Endodermal cell (in vitro differentiated cells): ENCODE measurements at regions not wholly inside any gene's neighbourhood (a gene's known extent, or its start where the extent isn't known, plus 50 kb on each side); places are given as distances from the start of the nearest gene placed in this dataset.
"Not testable (repeated sequence)": the region's sequence is repeated elsewhere in the genome, so short reads cannot be mapped to it uniquely, and the experiment has no call there.

ENCODE experiments used
- DNase-seq: peaks from one replicate; pipeline ENCODE4 v3.0.0-alpha.2; 2017
- H3K27ac ChIP-seq: 2 replicates; pipeline ENCODE4 v1.5.1; 2013; ENCODE audit warnings: mild to moderate bottlenecking, low read depth, low read length, moderate library complexity
- H3K27me3 ChIP-seq: 2 replicates; pipeline ENCODE4 v1.6.1; 2013; ENCODE audit warnings: mild to moderate bottlenecking, low read length, moderate library complexity; ENCODE audit not compliant: insufficient read depth, control insufficient read depth, poor library complexity, severe bottlenecking
- H3K36me3 ChIP-seq: 2 replicates; pipeline ENCODE4 v1.7.0; 2013; ENCODE audit warnings: mild to moderate bottlenecking, low read length, moderate library complexity; ENCODE audit not compliant: control insufficient read depth, insufficient read depth
- H3K4me1 ChIP-seq: one replicate; pipeline ENCODE4 v1.7.0; 2013; ENCODE audit warnings: low read length; ENCODE audit not compliant: control insufficient read depth, insufficient read depth
- H3K4me3 ChIP-seq: 2 replicates; pipeline ENCODE4 v1.5.1; 2013; ENCODE audit warnings: mild to moderate bottlenecking, low read length, moderate library complexity
- H3K9ac ChIP-seq: 2 replicates; pipeline ENCODE4 v1.6.1; 2013; ENCODE audit warnings: mild to moderate bottlenecking, low read length, moderate library complexity; ENCODE audit not compliant: poor library complexity, severe bottlenecking; ENCODE audit errors: extremely low read depth
- H3K9me3 ChIP-seq: 2 replicates; pipeline ENCODE4 v1.6.1; 2013; ENCODE audit warnings: mild to moderate bottlenecking, low read length, moderate library complexity; ENCODE audit not compliant: control insufficient read depth
- H3K27ac Mint-ChIP-seq: 2 replicates; pipeline ENCODE4 v1.8.0; 2020; ENCODE audit warnings: mixed read lengths
- H3K27me3 Mint-ChIP-seq: 2 replicates; pipeline ENCODE4 v1.8.0; 2021; ENCODE audit warnings: mild to moderate bottlenecking, mixed read lengths; ENCODE audit not compliant: insufficient read depth
- H3K36me3 Mint-ChIP-seq: 2 replicates; pipeline ENCODE4 v1.8.0; 2020; ENCODE audit warnings: low read depth, mixed read lengths
- H3K4me1 Mint-ChIP-seq: 2 replicates; pipeline ENCODE4 v1.8.0; 2020; ENCODE audit warnings: mixed read lengths
- H3K4me3 Mint-ChIP-seq: 2 replicates; pipeline ENCODE4 v1.8.0; 2020; ENCODE audit warnings: mild to moderate bottlenecking, moderate library complexity, mixed read lengths
- H3K9me3 Mint-ChIP-seq: 2 replicates; pipeline ENCODE4 v1.8.0; 2020; ENCODE audit warnings: mild to moderate bottlenecking, mixed read lengths
- WGBS, 2 experiments: methylation state at CpG; one replicate each; pipeline versions ENCODE4 v1.1.5 to v1.1.7; 2013; ENCODE audit warnings: missing lambda C conversion rate in 2 of 2, mixed read lengths in 1 of 2; ENCODE audit not compliant: insufficient coverage in 1 of 2, insufficient read length in 1 of 2; 5-methylcytosine and 5-hydroxymethylcytosine counted together
- TF ChIP-seq, protein P1 (sequence below): fragments of 200-600 bp; sonication (generic); conservative IDR thresholded peaks from 2 replicates; pipeline ENCODE4 v1.5.0; 2021; ENCODE audit warnings: antibody characterized with exemption, mild to moderate bottlenecking

DNA sequence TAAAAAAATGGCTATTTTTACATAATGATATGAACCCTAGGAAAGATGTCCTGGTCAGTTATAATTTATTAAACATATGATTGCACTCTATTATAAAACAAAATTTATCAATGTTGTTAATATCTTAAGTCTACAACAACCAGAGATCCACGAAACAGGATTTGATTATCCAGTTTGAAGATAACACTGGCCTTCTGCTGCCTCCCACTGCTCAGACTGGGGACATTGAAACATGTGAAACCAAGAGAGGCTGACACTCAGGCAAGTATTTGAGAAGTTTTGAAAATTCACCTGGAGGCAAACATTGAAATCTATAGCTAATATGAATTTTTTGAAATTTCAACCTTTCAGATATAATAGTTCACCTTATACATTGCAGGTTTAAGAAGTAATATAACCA is 219.3 kb upstream of the HSF2 start:
- Histone ChIP-seq H3K4me3 (no peak overlapping the region), H3K4me1 (no peaks in the 10 kb centered on the region), H3K9ac (no peak overlapping the region), H3K27ac (no peak overlapping the region), H3K36me3 (no peaks in the 10 kb centered on the region), H3K27me3 (no peaks in the 10 kb centered on the region), H3K9me3 (no peaks in the 10 kb centered on the region)
- H3K4me3 Mint-ChIP-seq: no peak overlapping the region
- no peaks in the 10 kb centered on the region for H3K27me3 Mint-ChIP-seq
- H3K9me3 Mint-ChIP-seq: no peaks in the 10 kb centered on the region
- TF ChIP-seq, protein P1, sequence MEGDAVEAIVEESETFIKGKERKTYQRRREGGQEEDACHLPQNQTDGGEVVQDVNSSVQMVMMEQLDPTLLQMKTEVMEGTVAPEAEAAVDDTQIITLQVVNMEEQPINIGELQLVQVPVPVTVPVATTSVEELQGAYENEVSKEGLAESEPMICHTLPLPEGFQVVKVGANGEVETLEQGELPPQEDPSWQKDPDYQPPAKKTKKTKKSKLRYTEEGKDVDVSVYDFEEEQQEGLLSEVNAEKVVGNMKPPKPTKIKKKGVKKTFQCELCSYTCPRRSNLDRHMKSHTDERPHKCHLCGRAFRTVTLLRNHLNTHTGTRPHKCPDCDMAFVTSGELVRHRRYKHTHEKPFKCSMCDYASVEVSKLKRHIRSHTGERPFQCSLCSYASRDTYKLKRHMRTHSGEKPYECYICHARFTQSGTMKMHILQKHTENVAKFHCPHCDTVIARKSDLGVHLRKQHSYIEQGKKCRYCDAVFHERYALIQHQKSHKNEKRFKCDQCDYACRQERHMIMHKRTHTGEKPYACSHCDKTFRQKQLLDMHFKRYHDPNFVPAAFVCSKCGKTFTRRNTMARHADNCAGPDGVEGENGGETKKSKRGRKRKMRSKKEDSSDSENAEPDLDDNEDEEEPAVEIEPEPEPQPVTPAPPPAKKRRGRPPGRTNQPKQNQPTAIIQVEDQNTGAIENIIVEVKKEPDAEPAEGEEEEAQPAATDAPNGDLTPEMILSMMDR: peak; percentile 63
- no peak overlapping the region for H3K27ac Mint-ChIP-seq
- H3K4me1 Mint-ChIP-seq: peaks cover 9% of the 10 kb centered on the region
- no peaks in the 10 kb centered on the region for H3K36me3 Mint-ChIP-seq
- 71% methylated on average over 1 of the region's 1 CpG; no CpG with 5 or more reads in 1 of the 2 experiments for WGBS, 2 experiments
- DNase-seq: no peak

- Histone ChIP-seq H3K4me1 (no peaks in the 10 kb centered on the region), H3K9ac (no peak overlapping the region), H3K9me3 (no peaks in the 10 kb centered on the region), H3K4me3 (no peak overlapping the region), H3K27ac (no peak overlapping the region), H3K36me3 (no peaks in the 10 kb centered on the region), H3K27me3 (no peaks in the 10 kb centered on the region)
- DNase-seq: no peak
- Mint-ChIP-seq H3K27me3 (no peaks in the 10 kb centered on the region), H3K4me1 (peaks cover 9% of the 10 kb centered on the region), H3K4me3 (no peak overlapping the region), H3K36me3 (no peaks in the 10 kb centered on the region), H3K9me3 (no peaks in the 10 kb centered on the region), H3K27ac (no peak overlapping the region)
- WGBS, 2 experiments: 86 to 89% methylated on average over 4 of the region's 4 CpGs
- TF ChIP-seq, protein P1: no peak
Observed at GRCh38 chr6:122182061-122182460, 217.4 kb upstream of the HSF2 start.

- Histone ChIP-seq H3K27ac (no peak overlapping the region), H3K4me1 (no peaks in the 10 kb centered on the region), H3K27me3 (no peaks in the 10 kb centered on the region), H3K9ac (no peak overlapping the region), H3K36me3 (no peaks in the 10 kb centered on the region), H3K9me3 (no peaks in the 10 kb centered on the region), H3K4me3 (no peak overlapping the region)
- Mint-ChIP-seq H3K36me3 (no peaks in the 10 kb centered on the region), H3K4me1 (peaks cover 5% of the 10 kb centered on the region), H3K4me3 (no peak overlapping the region), H3K9me3 (no peaks in the 10 kb centered on the region), H3K27me3 (no peaks in the 10 kb centered on the region), H3K27ac (no peak overlapping the region)
- WGBS, 2 experiments: 89 to 95% methylated on average over 2 to 4 of the region's 4 CpGs
- TF ChIP-seq, protein P1: peak; percentile 56
- no peak for DNase-seq
Observed at GRCh38 chr6:122184401-122184827, 215.0 kb upstream of the HSF2 start.

DNA sequence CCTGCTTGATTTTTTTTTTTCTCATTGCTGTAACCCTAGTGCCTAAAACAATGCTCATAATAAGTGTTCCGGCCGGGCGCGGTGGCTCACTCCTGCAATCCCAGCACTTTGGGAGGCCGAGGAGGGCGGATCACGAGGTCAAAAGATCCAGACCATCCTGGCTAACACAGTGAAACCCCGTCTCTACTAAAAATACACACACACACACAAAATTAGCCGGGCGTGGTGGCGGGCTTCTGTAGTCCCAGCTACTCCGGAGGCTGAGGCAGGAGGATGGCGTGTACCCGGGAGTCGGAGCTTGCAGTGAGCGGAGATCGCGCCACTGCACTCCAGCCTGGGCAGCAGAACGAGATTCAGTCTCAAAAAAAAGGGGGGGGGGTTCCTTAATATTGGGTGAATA is 214.0 kb upstream of the HSF2 start:
- WGBS, 2 experiments: 89 to 92% methylated on average over 8 to 19 of the region's 19 CpGs
- H3K4me3 Mint-ChIP-seq, H3K9ac ChIP-seq, H3K36me3 ChIP-seq, H3K9me3 ChIP-seq, H3K4me3 ChIP-seq, H3K4me1 Mint-ChIP-seq, H3K9me3 Mint-ChIP-seq, H3K27me3 Mint-ChIP-seq, H3K36me3 Mint-ChIP-seq, H3K27ac ChIP-seq, H3K27me3 ChIP-seq, H3K4me1 ChIP-seq, DNase-seq, H3K27ac Mint-ChIP-seq: not testable (repeated sequence)
